Mucosa of rectum (tissue), 2 donors: ENCODE measurements at regions not wholly inside any gene's neighbourhood (a gene's known extent, or its start where the extent isn't known, plus 50 kb on each side); places are given as distances from the start of the nearest gene placed in this dataset.

Experiments used
- H3K27ac ChIP-seq, 2 donors: one replicate each; pipeline ENCODE4 v1.7.0; 2013; ENCODE audit warnings: inconsistent platforms in 2 of 2, low read depth in 2 of 2, low read length in 2 of 2
- H3K27me3 ChIP-seq, 2 donors: one replicate each; pipeline ENCODE4 v1.7.0; 2013; ENCODE audit warnings: low read length in 2 of 2; ENCODE audit not compliant: control insufficient read depth in 2 of 2, insufficient read depth in 2 of 2
- H3K36me3 ChIP-seq, 2 donors: one replicate each; pipeline ENCODE4 v1.7.0; 2013; ENCODE audit warnings: low read length in 2 of 2; ENCODE audit not compliant: control insufficient read depth in 2 of 2, insufficient read depth in 2 of 2
- H3K4me1 ChIP-seq, 2 donors: one replicate each; pipeline ENCODE4 v1.7.0; 2013; ENCODE audit warnings: low read length in 2 of 2, mild to moderate bottlenecking in 1 of 2; ENCODE audit not compliant: control insufficient read depth in 2 of 2, insufficient read depth in 2 of 2
- H3K4me3 ChIP-seq, 2 donors: one replicate each; pipeline ENCODE4 v1.7.0; 2013; ENCODE audit warnings: low read length in 2 of 2
- H3K9ac ChIP-seq, 2 donors: one replicate each; pipeline ENCODE4 v1.7.0; 2013; ENCODE audit warnings: low read length in 2 of 2, low read depth in 1 of 2, mild to moderate bottlenecking in 1 of 2
- H3K9me3 ChIP-seq, 2 donors: one replicate each; pipeline ENCODE4 v1.7.0; 2013; ENCODE audit warnings: low read length in 2 of 2; ENCODE audit not compliant: control insufficient read depth in 2 of 2
- donor health status: healthy.
- donor health status: Normal muscosa, but diverticular disease.

DNA sequence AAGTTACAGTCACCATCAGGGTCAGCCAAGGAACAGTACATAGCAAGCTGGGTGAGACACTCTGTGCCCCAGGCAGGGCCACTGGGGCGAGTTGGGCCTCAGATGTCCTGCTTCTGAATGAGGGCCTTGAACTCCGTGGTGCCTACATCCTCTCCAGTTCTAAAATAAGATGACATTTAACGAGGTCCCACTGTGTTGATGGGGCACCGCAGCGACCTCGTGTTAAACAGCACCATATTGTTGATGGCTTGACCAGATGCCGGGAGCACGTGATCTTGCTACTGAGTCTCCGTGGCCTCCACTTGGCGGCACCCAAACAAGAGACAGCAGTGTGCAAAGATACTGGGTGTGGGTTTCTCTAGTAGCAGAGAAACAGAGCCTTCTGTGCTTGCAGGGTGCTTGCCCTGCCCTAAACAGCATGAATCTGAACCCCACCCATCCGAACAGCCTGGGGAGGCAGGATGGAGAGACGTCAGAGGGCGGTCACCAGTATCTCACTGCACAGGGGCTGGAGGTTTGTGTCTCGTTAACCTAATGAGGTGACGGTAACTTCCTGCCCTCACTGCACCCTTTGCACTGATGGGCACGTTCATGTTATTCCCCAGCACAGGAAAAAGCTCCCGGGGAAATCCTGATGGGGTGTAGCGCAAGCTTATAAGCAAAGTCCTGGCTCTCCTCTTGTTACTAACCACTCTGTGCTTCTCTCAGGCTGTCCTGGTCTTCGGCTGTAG, 324.4 kb downstream of the AJAP1 start:
- Histone ChIP-seq H3K4me3 (no peak overlapping the region), H3K9me3 (no peaks in the 10 kb centered on the region), H3K36me3 (no peaks in the 10 kb centered on the region), H3K4me1 (no peaks in the 10 kb centered on the region), H3K9ac (no peak overlapping the region), H3K27ac (no peak overlapping the region), H3K27me3 (no peaks in the 10 kb centered on the region)

DNA sequence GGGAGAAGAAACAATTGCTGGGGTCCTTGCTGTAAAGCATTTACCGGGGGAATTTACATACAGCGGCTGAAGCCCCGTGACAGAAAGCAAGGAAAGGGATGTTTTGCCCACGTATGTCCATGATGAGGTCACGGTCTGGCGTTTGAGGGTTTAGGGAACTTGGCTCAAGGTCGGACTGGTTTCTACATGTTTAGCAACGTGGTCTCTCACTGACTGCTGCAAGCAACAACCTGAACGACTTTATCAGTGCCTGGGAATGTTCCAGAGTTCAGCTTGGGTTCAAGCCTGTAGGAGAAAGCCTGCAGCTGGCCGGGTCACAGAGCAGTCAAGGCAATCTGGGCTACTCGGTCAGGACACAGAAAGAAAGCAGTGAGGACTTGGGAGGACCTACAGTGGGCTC, 323.3 kb downstream of the AJAP1 start:
- no peaks in the 10 kb centered on the region for H3K27me3 ChIP-seq
- H3K4me3 ChIP-seq, result no peak overlapping the region
- H3K4me1 ChIP-seq, result no peaks in the 10 kb centered on the region
- H3K27ac ChIP-seq, result no peak overlapping the region
- no peaks in the 10 kb centered on the region for H3K9me3 ChIP-seq
- no peaks in the 10 kb centered on the region for H3K36me3 ChIP-seq
- no peak overlapping the region for H3K9ac ChIP-seq

DNA sequence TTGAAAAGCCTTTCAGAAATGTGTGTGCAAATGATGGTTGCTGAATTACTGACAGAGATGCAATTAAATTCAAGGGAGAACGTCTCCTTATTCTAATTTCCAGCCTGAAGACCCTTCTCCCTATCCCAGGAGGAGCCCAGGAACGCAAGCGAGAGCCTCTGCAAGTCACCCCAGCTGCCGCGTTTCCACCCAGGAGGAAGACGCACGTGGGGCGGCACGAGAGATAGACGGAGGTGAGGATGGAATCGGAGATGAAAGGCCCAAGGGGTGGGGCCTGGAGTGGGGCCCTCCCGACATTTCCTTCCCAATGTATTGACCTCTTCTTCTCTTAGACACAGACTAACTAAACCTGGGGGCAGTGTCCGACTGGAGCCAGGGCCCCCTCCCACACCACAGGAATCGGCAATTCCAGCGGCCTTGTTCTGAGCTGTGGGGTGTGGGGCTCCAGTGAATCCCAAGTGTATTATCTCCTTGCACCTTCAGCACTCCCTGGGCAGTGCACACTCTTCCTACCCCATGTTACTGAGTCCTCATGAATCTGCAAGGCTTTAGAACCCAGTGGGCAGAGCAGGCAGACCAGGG, 322.5 kb downstream of the AJAP1 start:
- Histone ChIP-seq H3K27ac (no peak overlapping the region), H3K36me3 (no peaks in the 10 kb centered on the region), H3K9ac (no peak overlapping the region), H3K4me1 (no peaks in the 10 kb centered on the region), H3K27me3 (no peaks in the 10 kb centered on the region), H3K9me3 (no peaks in the 10 kb centered on the region), H3K4me3 (no peak overlapping the region)

DNA sequence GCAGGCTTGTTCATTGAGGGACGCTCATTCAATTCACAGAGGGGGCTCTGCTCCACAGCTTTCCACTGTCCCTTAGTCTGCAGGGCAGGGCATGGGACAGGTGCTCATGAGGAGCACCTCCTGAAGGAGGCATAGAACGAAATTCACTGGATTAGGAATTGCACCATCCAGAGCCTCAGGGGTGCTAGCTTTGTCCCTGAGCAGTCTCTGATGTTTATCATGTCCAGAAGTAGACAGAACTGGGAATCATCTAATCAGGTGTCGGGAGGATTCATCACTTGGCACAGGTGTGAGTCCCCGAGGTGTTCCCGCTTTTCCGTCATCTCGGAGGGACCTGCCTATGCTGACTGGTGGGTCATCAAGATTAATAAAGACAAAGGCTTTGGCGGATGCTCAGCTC, 321.4 kb downstream of the AJAP1 start:
- no peaks in the 10 kb centered on the region for H3K36me3 ChIP-seq
- H3K27me3 ChIP-seq, result no peaks in the 10 kb centered on the region
- no peak overlapping the region for H3K27ac ChIP-seq
- H3K9ac ChIP-seq, result no peak overlapping the region
- H3K4me1 ChIP-seq, result no peaks in the 10 kb centered on the region
- H3K9me3 ChIP-seq, result no peaks in the 10 kb centered on the region
- H3K4me3 ChIP-seq, result no peak overlapping the region

DNA sequence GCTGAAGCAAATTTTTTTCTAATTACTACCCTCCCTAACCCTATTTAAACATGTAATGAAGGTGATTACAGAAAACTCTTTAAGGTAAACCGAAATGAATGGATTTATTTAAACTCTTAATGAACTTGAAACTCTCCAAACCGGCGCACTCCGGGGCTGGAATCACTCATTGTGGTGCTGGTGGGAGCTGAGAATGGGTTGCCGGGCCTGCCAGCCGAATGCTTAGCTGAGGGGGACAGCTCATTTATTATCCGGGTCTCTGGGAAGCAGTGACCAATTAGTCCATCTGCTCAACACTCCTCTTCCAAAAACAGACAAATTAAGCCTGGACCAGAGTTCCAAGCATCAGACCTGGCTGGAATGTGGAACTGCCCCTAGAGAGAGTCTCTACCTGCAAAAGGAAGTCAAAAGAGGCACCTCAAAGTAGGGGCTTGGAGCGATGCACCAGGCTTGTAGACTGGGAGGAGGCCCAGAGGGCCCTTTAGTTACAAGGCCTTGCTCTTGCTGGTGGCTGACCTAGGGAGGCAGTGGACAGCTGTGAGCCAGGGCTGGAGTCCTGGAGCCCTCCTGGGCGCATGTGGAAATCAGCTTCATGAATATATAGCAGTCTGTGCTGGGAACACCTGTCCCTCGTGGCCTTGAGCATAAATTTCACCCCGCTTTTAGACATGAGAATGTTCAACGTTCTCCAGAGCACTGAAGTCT, 320.7 kb downstream of the AJAP1 start:
- H3K4me3 ChIP-seq, result no peak overlapping the region
- no peaks in the 10 kb centered on the region for H3K27me3 ChIP-seq
- no peaks in the 10 kb centered on the region for H3K4me1 ChIP-seq
- H3K9me3 ChIP-seq, result no peaks in the 10 kb centered on the region
- H3K27ac ChIP-seq, result no peak overlapping the region
- no peaks in the 10 kb centered on the region for H3K36me3 ChIP-seq
- no peak overlapping the region for H3K9ac ChIP-seq

DNA sequence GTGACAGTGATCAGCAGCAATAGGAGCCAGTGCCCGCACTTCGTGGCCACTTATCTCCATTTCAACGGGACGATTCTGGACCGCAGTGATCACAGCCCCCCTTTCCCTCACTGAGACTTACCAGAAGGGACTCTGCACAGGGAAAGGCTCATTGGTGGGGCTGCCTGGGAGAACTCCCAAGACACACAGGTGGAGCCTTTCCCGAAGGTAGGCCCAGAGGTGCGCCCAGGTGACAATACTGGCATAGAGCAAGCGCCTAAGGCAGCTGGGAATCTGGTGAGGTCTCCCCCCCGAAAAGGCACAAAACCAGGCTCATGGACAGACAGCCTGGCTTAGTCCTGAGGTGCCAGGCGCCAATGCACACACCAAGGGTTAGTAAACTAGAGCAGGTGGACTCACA, 318.9 kb downstream of the AJAP1 start:
- Histone ChIP-seq H3K9ac (no peak overlapping the region), H3K27ac (no peak overlapping the region), H3K4me1 (no peaks in the 10 kb centered on the region), H3K27me3 (no peaks in the 10 kb centered on the region), H3K4me3 (no peak overlapping the region), H3K36me3 (no peaks in the 10 kb centered on the region), H3K9me3 (no peaks in the 10 kb centered on the region)

DNA sequence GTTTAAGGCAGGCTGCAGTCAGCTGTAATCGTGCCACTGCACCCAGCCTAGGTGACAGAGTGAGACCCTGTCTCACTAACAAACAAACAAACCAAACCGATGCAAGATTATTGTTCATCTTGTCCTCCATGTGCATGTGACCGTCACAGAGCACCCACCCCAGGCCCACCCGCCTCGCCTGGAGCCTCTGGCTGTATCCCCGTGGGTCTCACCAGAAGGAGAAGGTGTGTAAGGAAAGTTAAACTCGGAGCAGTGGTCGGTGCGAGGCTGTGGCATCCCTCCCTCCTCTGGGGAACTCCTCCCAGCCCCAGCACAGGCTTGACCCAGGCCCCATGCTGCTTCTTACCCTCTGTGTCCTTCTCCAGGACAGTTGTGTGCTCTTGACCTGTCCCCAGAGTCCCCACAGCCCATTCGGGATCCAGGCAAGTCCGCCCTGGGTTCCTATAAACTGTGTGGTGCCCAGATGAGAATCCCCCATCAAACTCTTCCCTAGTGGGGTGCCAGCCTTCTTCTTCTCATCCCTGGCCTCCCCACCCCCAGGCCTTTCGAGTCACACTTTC, 318.4 kb downstream of the AJAP1 start:
- Histone ChIP-seq H3K9ac (no peak overlapping the region), H3K27me3 (no peaks in the 10 kb centered on the region), H3K27ac (no peak overlapping the region), H3K4me3 (no peak overlapping the region), H3K36me3 (no peaks in the 10 kb centered on the region), H3K4me1 (no peaks in the 10 kb centered on the region), H3K9me3 (no peaks in the 10 kb centered on the region)

DNA sequence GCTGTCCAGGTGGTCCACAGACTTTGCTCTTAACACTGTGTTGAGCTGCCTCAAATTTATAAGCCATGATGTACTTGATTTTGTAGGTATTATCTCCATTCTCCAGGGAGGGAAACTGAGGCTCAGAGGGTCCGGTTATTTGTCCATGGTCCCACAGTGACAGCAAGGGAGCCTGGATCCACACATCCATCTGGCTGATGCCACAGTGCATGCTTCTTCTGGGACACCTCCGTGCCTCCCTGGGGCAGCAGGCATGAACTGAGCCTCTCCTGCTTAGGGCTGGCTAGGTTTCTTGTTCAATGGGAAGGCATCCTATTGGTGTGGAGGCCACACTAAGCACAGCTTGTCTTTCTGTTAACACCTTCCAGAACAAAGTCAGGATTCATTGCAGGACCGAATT, 317.3 kb downstream of the AJAP1 start:
- Histone ChIP-seq H3K36me3 (no peaks in the 10 kb centered on the region), H3K27me3 (no peaks in the 10 kb centered on the region), H3K27ac (no peak overlapping the region), H3K4me1 (no peaks in the 10 kb centered on the region), H3K9me3 (no peaks in the 10 kb centered on the region), H3K4me3 (no peak overlapping the region), H3K9ac (no peak overlapping the region)

DNA sequence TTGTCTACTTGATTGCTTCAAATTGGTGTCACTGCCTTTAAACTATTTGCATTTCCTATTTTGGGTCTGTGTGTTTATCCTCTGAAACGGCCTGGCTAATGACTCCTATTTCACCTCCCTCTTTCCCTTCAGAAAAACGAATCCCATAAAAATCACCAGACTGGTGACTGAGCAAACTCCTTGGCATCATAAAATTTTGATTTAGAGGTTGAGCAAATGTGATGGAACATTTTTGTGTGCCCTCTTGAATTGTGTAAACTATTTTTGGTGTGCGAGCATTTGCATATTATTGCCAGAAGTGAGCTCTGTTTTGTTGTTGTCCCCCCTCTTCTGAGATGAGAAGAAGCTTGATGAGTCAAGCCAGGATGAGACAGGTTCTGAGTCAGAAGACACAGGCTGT, 316.1 kb downstream of the AJAP1 start:
- Histone ChIP-seq H3K9ac (no peak overlapping the region), H3K36me3 (no peaks in the 10 kb centered on the region), H3K27me3 (no peaks in the 10 kb centered on the region), H3K9me3 (no peaks in the 10 kb centered on the region), H3K4me1 (no peaks in the 10 kb centered on the region), H3K27ac (no peak overlapping the region), H3K4me3 (no peak overlapping the region)

DNA sequence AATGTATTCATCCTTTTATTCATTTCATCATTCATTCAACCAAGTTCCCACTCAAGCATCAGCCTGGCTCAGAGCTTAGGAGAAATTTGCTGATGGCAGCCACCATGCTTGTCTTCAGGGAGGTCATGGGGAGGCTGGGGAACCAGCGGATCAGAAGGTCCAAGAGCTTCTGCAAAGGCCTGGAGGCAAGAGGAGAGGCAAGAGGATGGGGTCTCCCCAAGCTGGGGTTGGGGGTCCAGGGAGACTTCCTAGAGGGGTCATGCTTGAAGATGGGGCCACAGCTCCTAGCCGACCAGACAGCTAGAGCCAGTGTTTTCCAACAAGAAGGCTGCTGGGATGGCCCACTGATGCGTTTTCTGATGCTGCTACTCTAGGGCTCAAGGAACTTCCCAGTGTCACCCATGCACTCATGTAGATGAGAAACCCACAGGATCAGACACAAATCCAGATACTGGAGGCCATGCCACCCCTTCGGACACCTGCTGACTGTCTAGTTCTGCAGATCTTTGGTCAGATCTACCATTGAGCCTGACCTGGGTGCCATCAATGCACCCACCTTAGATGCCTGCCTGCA, 315.2 kb downstream of the AJAP1 start:
- Histone ChIP-seq H3K4me3 (no peak overlapping the region), H3K36me3 (no peaks in the 10 kb centered on the region), H3K4me1 (no peaks in the 10 kb centered on the region), H3K9ac (no peak overlapping the region), H3K27ac (no peak overlapping the region), H3K9me3 (no peaks in the 10 kb centered on the region), H3K27me3 (no peaks in the 10 kb centered on the region)
